Colonic mucosa (tissue), 4 donors: ENCODE measurements at regions not wholly inside any gene's neighbourhood (a gene's known extent, or its start where the extent isn't known, plus 50 kb on each side); places are given as distances from the start of the nearest gene placed in this dataset.

Experiments
- DNase-seq: peaks from one replicate; pipeline ENCODE4 v3.0.0-alpha.2; 2020
- H3K27ac ChIP-seq: fragments of 200-600 bp; one replicate; pipeline ENCODE4 v1.8.0; 2021
- H3K27me3 ChIP-seq: fragments of 200-600 bp; one replicate; pipeline ENCODE4 v1.8.0; 2021
- H3K36me3 ChIP-seq: fragments of 200-600 bp; one replicate; pipeline ENCODE4 v1.8.0; 2021
- H3K4me1 ChIP-seq: fragments of 200-600 bp; one replicate; pipeline ENCODE4 v1.8.0; 2021; ENCODE audit warnings: mild to moderate bottlenecking
- H3K4me3 ChIP-seq: fragments of 200-600 bp; one replicate; pipeline ENCODE4 v1.8.0; 2021
- H3K9ac ChIP-seq, 2 donors: one replicate each; pipeline ENCODE4 v1.7.0; 2013; ENCODE audit warnings: control low read depth in 2 of 2, low read depth in 2 of 2, low read length in 2 of 2
- H3K9me3 ChIP-seq: fragments of 200-600 bp; one replicate; pipeline ENCODE4 v1.8.0; 2021
- CTCF ChIP-seq: fragments of 200-600 bp; IDR thresholded peaks from one replicate; pipeline ENCODE4 v1.8.0; 2022; ENCODE audit warnings: antibody characterized with exemption, mild to moderate bottlenecking
- intact Hi-C: fragments of 100-400 bp; cut with DNase I; formaldehyde crosslinking; loops from one replicate; pipeline ENCODE4 v1.14.1; 2022
- donor health status: healthy.
- donor health status: DM: no; HTN: no; CAD: no.
- donor health status: DM: no; HTN: no; CAD: no.

GRCh38 chr18:56268952-56269351 is 369.4 kb downstream of the TXNL1 start:
- Histone ChIP-seq H3K4me3 (no peak overlapping the region), H3K27ac (no peak overlapping the region), H3K9ac (no peak overlapping the region), H3K9me3 (no peaks in the 10 kb centered on the region), H3K27me3 (no peaks in the 10 kb centered on the region), H3K4me1 (no peaks in the 10 kb centered on the region), H3K36me3 (no peaks in the 10 kb centered on the region)
- DNase-seq = no peak
- intact Hi-C loops = no loop called here
- TF ChIP-seq CTCF = no peak

GRCh38 chr18:56267334-56267733 is 371.1 kb downstream of the TXNL1 start:
- Histone ChIP-seq H3K9ac (no peak overlapping the region), H3K4me1 (no peaks in the 10 kb centered on the region), H3K4me3 (no peak overlapping the region), H3K27me3 (no peaks in the 10 kb centered on the region), H3K9me3 (no peaks in the 10 kb centered on the region), H3K27ac (no peak overlapping the region), H3K36me3 (no peaks in the 10 kb centered on the region)
- DNase-seq = no peak
- intact Hi-C loops = no loop called here
- TF ChIP-seq CTCF = no peak

- H3K9me3 ChIP-seq = no peaks in the 10 kb centered on the region
- no peaks in the 10 kb centered on the region for H3K4me1 ChIP-seq
- H3K9ac ChIP-seq = no peak overlapping the region
- peak overlapping the region; percentile 7 for H3K27ac ChIP-seq
- no peak for DNase-seq
- intact Hi-C loops = no loop called here
- no peak overlapping the region for H3K4me3 ChIP-seq
- no peaks in the 10 kb centered on the region for H3K36me3 ChIP-seq
- no peaks in the 10 kb centered on the region for H3K27me3 ChIP-seq
- no peak for TF ChIP-seq CTCF
Measured at GRCh38 chr18:56258178-56258577, 380.2 kb downstream of the TXNL1 start.

GRCh38 chr18:56257205-56257604 is 381.2 kb downstream of the TXNL1 start:
- H3K4me1 ChIP-seq = no peaks in the 10 kb centered on the region
- no peak overlapping the region for H3K4me3 ChIP-seq
- H3K9ac ChIP-seq = no peak overlapping the region
- H3K36me3 ChIP-seq = no peaks in the 10 kb centered on the region
- no peaks in the 10 kb centered on the region for H3K27me3 ChIP-seq
- intact Hi-C loops = no loop called here
- H3K27ac ChIP-seq = no peak overlapping the region
- no peaks in the 10 kb centered on the region for H3K9me3 ChIP-seq
- TF ChIP-seq CTCF = no peak
- DNase-seq = no peak

- H3K27ac ChIP-seq = no peak overlapping the region
- DNase-seq = no peak
- no peaks in the 10 kb centered on the region for H3K36me3 ChIP-seq
- H3K9me3 ChIP-seq = no peaks in the 10 kb centered on the region
- intact Hi-C loops = no loop called here
- no peaks in the 10 kb centered on the region for H3K27me3 ChIP-seq
- no peak overlapping the region for H3K9ac ChIP-seq
- no peaks in the 10 kb centered on the region for H3K4me1 ChIP-seq
- TF ChIP-seq CTCF = no peak
- H3K4me3 ChIP-seq = no peak overlapping the region
Measured at GRCh38 chr18:56256659-56257058, 381.7 kb downstream of the TXNL1 start.

- Histone ChIP-seq H3K9me3 (no peaks in the 10 kb centered on the region), H3K4me3 (no peak overlapping the region), H3K4me1 (no peaks in the 10 kb centered on the region), H3K27me3 (no peaks in the 10 kb centered on the region), H3K36me3 (no peaks in the 10 kb centered on the region), H3K27ac (no peak overlapping the region), H3K9ac (no peak overlapping the region)
- no peak for DNase-seq
- intact Hi-C loops = no loop called here
- TF ChIP-seq CTCF = no peak
Measured at GRCh38 chr18:56255381-56255780, 383.0 kb downstream of the TXNL1 start.
